ENCODE measurements at regions not wholly inside any gene's neighbourhood (a gene's known extent, or its start where the extent isn't known, plus 50 kb on each side); places are given as distances from the start of the nearest gene placed in this dataset.

GRCh38 chr2:105631011-105631410, 113.7 kb upstream of the NCK2 start:
- POLR2A ChIA-PET (ENCODE audit: partially characterized antibody), result no interaction called here
- Histone ChIP-seq H3K27me3 (replicated peaks in 1 of 4; ENCODE audit: control insufficient read depth in 3 of 4, extremely low read depth in 1 of 4, insufficient read depth in 3 of 4, low read length in 3 of 4) (no peaks in the 10 kb centered on the region; a peak in 1 of 7 replicates), H3K4me3 (ENCODE audit: extremely low read depth in 1 of 4, insufficient read depth in 2 of 4, low read depth in 3 of 4, low read length in 4 of 4) (no peak overlapping the region), H4K8ac (ENCODE audit: extremely low read depth, insufficient read depth, low read length) (no peak overlapping the region), H3K4me1 (replicated peaks in 1 of 4; ENCODE audit: control insufficient read depth in 3 of 4, insufficient read depth in 4 of 4, low read length in 3 of 4) (peaks cover 0 to 7% (median 4%) of the 10 kb centered on the region in 4 experiments; a peak in 4 of 7 replicates), H3K79me1 (ENCODE audit: low read depth, low read length) (no peaks in the 10 kb centered on the region), H3K79me2 (ENCODE audit: control insufficient read depth in 1 of 2, insufficient read depth in 2 of 2, low read length in 2 of 2) (no peaks in the 10 kb centered on the region), H3K36me3 (ENCODE audit: control insufficient read depth in 2 of 4, insufficient read depth in 4 of 4, low read length in 3 of 4) (no peaks in the 10 kb centered on the region), H3K9ac (replicated peaks in 1 of 4; ENCODE audit: extremely low read depth in 1 of 4, low read depth in 3 of 4, low read length in 3 of 4) (no peak overlapping the region; a peak in 1 of 7 replicates), H3K14ac (ENCODE audit: insufficient read length) (no peak overlapping the region), H3K23me2 (ENCODE audit: low read depth, low read length) (no peaks in the 10 kb centered on the region; the same call in 1 of the 2 replicates), H2AK5ac (ENCODE audit: low read depth, low read length) (no peak overlapping the region), H4K20me1 (replicated peaks in 1 of 2; ENCODE audit: control insufficient read depth in 1 of 2, insufficient read depth in 2 of 2, low read length in 2 of 2) (no peaks in the 10 kb centered on the region), H3K4me2 (ENCODE audit: insufficient read depth in 1 of 2, low read depth in 2 of 2, low read length in 2 of 2) (no peak overlapping the region), H3K4ac (replicated peaks; ENCODE audit: insufficient read length, low read depth, low read length) (no peak overlapping the region), H2AFZ (ENCODE audit: low read length) (no peak overlapping the region), H2BK15ac (ENCODE audit: low read length) (no peak overlapping the region), H3K18ac (ENCODE audit: extremely low read depth, low read length) (no peak overlapping the region), H2BK5ac (ENCODE audit: low read depth, low read length) (0 out of 2 replicates have a peak overlapping the region, but pooled peaks have one; percentile 2), H4K91ac (replicated peaks; ENCODE audit: insufficient read length, low read length) (no peak overlapping the region), H3K56ac (replicated peaks; ENCODE audit: insufficient read length, low read depth, low read length) (no peak overlapping the region), H3K23ac (ENCODE audit: insufficient read length) (no peak overlapping the region), H3K27ac (ENCODE audit: low read depth, low read length) (no peak overlapping the region), H2BK12ac (ENCODE audit: low read depth, low read length) (no peak overlapping the region), H2BK120ac (replicated peaks; ENCODE audit: low read depth, low read length) (no peak overlapping the region), H2BK20ac (ENCODE audit: low read length) (no peak overlapping the region), H3K9me3 (ENCODE audit: insufficient read depth in 2 of 2, low read depth in 1 of 2, low read length in 1 of 2) (0 out of 4 replicates have a peak, but pooled peaks cover 0 to 2% of the 10 kb centered on the region in 2 experiments), H4K5ac (ENCODE audit: insufficient read length, low read depth, low read length) (no peak overlapping the region)
- WGBS, 2 experiments (ENCODE audit: extremely low coverage in 1 of 2, insufficient coverage in 1 of 2, insufficient read length in 1 of 2, insufficient replicate concordance in 2 of 2, low coverage in 1 of 2, low lambda C conversion rate in 2 of 2, missing lambda C conversion rate in 1 of 2), result 84% methylated on average over 9 of the region's 9 CpGs; no CpG with 5 or more reads in 1 of the 2 experiments
- DNase-seq (ENCODE audit: low read depth in 1 of 2, low spot score in 2 of 2) (no peak), FAIRE-seq (no peak)
- peak in 1 of 3 experiments; percentile 26; a peak in 1 of 4 replicates for TF ChIP-seq CTCF (IDR thresholded peaks at IDR 0.05; ENCODE audit: control extremely low read depth in 1 of 3, insufficient read depth in 1 of 3, low read depth in 1 of 3, low read length in 3 of 3)
- no peak for TF ChIP-seq POLR2AphosphoS5 (IDR thresholded peaks at IDR 0.05; ENCODE audit: low read depth, low read length)
- TF ChIP-seq PHF8 (conservative IDR thresholded peaks at IDR 0.05; ENCODE audit: low read depth, low read length), result no peak
- no peak for TF ChIP-seq NRF1 (IDR thresholded peaks at IDR 0.05; ENCODE audit: low read depth, low read length)
- CTCF ChIA-PET (ENCODE audit: partially characterized antibody), result interaction anchor here (0.9 to 1.3 kb wide), 4 partner anchors 9 to 81 kb away, joined by 4 to 7 read pairs (median 4); no protein-coding TSS in a partner anchor
